GM06990 (cell line): ENCODE measurements at regions not wholly inside any gene's neighbourhood (a gene's known extent, or its start where the extent isn't known, plus 50 kb on each side); places are given as distances from the start of the nearest gene placed in this dataset.

Source experiments
- DNase-seq: peaks from one replicate; pipeline ENCODE4 v3.0.0-alpha.2; 2011; ENCODE audit not compliant: insufficient read length; ENCODE audit errors: extremely low read depth
- H3K27me3 ChIP-seq: replicated peaks from 2 replicates; pipeline ENCODE4 v1.6.0; 2011; ENCODE audit warnings: low read length; ENCODE audit not compliant: control insufficient read depth, insufficient read depth
- H3K36me3 ChIP-seq: 2 replicates; pipeline ENCODE4 v1.5.1; 2011; ENCODE audit warnings: low read length; ENCODE audit not compliant: control insufficient read depth, insufficient read depth
- H3K4me3 ChIP-seq: replicated peaks from 2 replicates; pipeline ENCODE4 v1.5.1; 2011; ENCODE audit warnings: low read depth, mild to moderate bottlenecking, control low read depth, low read length
- TF ChIP-seq, protein P1 (sequence below): IDR thresholded peaks from 2 replicates; pipeline ENCODE4 v1.5.1; 2011; ENCODE audit warnings: low read length, control low read depth, mild to moderate bottlenecking, inconsistent platforms; ENCODE audit not compliant: insufficient read depth, poor library complexity, severe bottlenecking

DNA sequence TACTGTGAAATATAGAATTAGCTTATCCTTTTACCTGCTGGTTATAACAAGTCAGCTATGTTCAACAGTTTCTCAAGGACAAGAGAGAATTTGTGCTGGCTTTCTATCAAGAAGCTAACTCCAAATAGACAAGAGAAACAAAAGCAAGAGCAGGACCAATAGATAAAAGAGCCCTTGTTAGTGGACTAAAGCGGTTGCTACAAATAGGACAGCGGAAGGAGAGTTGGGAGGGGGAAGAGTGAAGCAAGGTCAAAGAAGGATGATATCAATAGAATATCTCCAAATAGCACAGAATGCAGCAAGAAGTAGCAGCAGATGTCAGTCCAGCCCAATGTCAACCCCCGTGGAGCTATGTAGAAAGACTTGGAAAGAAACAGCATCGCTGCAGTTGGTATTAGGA is 53.0 kb upstream of the AKT3 start:
- DNase-seq, result no peak
- no peak overlapping the region for H3K4me3 ChIP-seq
- H3K36me3 ChIP-seq, result no peaks in the 10 kb centered on the region
- H3K27me3 ChIP-seq, result no peaks in the 10 kb centered on the region
- TF ChIP-seq, protein P1, sequence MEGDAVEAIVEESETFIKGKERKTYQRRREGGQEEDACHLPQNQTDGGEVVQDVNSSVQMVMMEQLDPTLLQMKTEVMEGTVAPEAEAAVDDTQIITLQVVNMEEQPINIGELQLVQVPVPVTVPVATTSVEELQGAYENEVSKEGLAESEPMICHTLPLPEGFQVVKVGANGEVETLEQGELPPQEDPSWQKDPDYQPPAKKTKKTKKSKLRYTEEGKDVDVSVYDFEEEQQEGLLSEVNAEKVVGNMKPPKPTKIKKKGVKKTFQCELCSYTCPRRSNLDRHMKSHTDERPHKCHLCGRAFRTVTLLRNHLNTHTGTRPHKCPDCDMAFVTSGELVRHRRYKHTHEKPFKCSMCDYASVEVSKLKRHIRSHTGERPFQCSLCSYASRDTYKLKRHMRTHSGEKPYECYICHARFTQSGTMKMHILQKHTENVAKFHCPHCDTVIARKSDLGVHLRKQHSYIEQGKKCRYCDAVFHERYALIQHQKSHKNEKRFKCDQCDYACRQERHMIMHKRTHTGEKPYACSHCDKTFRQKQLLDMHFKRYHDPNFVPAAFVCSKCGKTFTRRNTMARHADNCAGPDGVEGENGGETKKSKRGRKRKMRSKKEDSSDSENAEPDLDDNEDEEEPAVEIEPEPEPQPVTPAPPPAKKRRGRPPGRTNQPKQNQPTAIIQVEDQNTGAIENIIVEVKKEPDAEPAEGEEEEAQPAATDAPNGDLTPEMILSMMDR, result no peak

DNA sequence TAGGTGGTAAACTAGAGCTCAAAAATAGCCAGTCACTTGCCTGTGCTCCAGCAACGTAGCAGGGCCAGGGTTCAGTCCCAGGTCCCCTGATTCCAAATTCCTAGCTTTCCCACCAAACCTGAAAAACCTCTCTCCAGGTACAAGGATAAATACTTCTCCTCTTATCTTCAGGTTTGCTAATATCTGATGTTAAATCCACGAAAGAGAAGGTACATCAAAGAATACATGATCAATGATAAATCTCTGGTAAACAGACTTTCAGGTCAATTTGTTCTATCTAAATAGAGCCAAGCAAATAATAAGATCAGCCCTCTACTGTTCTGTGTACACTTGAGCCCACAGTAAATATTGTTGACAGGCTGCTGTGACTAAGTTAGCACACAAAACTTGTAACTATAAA is 52.1 kb upstream of the AKT3 start:
- TF ChIP-seq, protein P1, result no peak
- no peak for DNase-seq
- H3K4me3 ChIP-seq, result no peak overlapping the region
- no peaks in the 10 kb centered on the region for H3K27me3 ChIP-seq
- no peaks in the 10 kb centered on the region for H3K36me3 ChIP-seq
